NCI-H1930 (cell line): ENCODE measurements at regions not wholly inside any gene's neighbourhood (a gene's known extent, or its start where the extent isn't known, plus 50 kb on each side); places are given as distances from the start of the nearest gene placed in this dataset.

Experiments
- DNase-seq, 2 experiments: peaks; one replicate each; lab custom pipeline; 2025; lab: John Stamatoyannopoulos, UW

- DNase-seq = peak in 1 of 2 experiments; percentile 21
Measured at GRCh38 chr6:21522143-21522747, 71.3 kb upstream of the SOX4 start.

- peak in 1 of 2 experiments; percentile 6 for DNase-seq
Measured at GRCh38 chr6:21522797-21523456, 70.6 kb upstream of the SOX4 start.

- no peak for DNase-seq
Measured at GRCh38 chr6:21523652-21524051, 69.9 kb upstream of the SOX4 start.

- no peak for DNase-seq
Measured at GRCh38 chr6:21524201-21524600, 69.3 kb upstream of the SOX4 start.

GRCh38 chr6:21526974-21527373 is 66.6 kb upstream of the SOX4 start:
- DNase-seq = no peak

- no peak for DNase-seq
Measured at GRCh38 chr6:21527731-21528130, 65.8 kb upstream of the SOX4 start.

- no peak for DNase-seq
Measured at GRCh38 chr6:21529431-21529830, 64.1 kb upstream of the SOX4 start.

GRCh38 chr6:21531393-21531792 is 62.2 kb upstream of the SOX4 start:
- DNase-seq = no peak

GRCh38 chr6:21533678-21534077 is 59.9 kb upstream of the SOX4 start:
- no peak for DNase-seq

- DNase-seq = no peak
Measured at GRCh38 chr6:21536280-21536766, 57.2 kb upstream of the SOX4 start.

- DNase-seq = no peak
Measured at GRCh38 chr6:21537637-21538036, 55.9 kb upstream of the SOX4 start.

- DNase-seq = no peak
Measured at GRCh38 chr6:21538186-21538798, 55.3 kb upstream of the SOX4 start.

- no peak for DNase-seq
Measured at GRCh38 chr6:21539621-21540100, 53.9 kb upstream of the SOX4 start.
